LHCN-M2 (cell line): ENCODE measurements at regions not wholly inside any gene's neighbourhood (a gene's known extent, or its start where the extent isn't known, plus 50 kb on each side); places are given as distances from the start of the nearest gene placed in this dataset.

Experiments used
- DNase-seq: peaks from one replicate; pipeline ENCODE4 v3.0.0-alpha.2; 2012; ENCODE audit warnings: low read depth

DNA sequence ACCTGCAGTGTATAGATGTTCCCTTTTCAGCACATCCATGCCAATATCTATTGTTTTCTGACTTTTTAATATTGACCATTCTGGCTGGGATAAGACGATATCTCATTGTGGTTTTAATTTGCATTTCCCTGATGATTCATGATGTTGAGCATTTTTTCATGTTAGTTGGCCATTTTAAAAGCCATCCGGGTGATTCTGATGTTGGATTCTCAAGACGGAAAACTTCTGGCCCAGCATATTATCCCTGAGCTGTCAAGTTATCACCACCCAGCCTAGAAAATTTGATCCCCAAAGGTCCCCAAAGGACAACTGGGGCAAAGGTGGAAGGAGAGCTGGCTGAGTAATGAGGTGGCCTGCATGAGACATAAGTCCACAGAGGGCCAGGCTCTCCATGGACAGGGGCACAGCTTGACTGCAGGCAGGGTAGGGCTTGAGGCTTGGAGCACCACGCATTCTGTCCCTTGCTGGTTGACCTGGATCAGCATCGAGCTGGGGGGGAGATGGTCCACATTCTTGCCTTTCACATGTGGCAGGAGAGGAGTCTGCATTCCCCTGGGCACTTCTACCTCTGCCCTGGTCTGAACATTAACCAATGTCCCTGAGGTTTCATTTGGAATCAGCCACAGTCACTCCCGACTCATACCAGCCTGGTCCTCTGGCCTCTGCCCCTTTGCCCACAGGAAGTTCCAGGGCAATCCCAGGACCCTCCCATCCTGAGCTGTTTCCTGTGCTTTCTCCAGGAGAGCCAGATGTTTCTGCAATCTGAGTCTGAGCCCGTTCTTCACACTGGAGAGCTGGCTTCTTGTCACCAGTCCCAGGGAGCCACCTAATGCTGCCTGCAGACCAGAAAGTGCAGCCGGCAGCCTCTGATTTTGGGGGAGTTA is 69.2 kb downstream of the ISG20 start:
- DNase-seq = peak; percentile 17

DNA sequence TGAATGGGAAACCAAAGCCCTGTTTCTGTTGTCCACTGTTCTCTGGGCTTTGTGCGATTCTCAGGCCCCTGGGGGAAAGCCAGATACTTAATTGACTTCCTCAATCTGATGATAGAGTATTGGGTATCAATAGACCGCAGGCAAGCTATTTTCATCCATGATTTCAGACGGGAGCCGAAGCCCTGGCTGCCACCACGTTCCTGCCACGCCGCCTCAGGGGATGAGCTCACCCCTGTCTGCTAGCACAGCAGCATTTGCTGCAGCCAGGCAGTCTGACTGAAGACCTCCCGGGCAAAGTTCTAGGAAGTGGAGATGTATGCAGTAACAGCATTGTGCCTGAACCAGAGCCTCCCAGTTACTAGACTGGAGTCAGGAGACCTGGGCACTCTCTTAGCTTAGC is 69.8 kb downstream of the ISG20 start:
- no peak for DNase-seq

DNA sequence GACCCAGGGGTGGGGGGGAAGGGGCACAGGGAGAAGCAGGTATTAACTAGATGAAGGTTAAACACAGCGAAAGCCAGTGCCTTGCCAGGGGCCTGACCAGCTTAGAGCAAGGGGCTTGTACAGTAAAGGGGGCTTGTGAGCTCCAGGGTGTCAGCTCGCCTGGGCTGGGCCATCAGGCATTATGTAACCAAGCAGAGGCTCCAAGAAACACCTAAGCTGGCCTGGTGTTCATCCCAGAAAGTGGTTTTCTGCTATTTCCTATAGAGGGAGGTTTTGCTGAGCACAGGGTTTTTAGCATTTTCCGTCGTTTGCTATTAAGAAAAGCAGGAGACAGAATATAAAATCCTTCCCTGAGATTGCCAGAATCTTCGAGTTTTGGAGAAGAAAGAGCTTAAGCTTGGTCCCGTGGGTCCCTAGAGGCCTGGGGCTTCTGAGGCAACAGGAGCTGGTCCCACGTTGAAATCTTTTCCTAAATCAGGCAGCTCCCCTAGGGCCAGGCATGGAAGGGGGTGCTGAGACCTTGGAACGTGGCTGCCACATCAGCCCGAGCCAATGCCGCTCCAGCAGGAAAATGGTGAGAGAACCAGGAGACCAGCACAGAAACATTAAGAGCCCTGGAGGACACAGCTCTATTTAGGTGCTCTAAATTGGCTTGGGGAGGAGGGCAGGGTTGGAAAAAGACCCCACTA is 71.4 kb downstream of the ISG20 start:
- no peak for DNase-seq

DNA sequence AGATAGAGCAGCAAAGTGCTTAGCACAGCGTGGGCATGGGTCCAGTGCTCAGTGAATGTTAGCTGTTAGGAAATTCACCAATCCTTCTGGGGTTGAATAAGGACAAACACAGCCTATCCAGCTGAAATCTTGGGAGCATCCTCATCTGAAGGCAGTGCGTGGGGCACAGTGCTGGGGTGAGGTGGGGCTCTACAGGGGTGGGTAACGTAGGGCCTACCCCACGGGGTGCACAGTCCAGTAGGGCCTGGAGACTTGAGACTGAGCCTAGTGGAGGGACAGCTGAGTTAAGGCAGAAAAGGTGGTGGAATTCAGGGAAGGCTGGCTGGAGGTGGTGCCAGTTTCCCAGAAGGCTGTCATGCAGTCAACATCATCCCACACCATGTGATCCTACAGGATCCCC is 73.0 kb downstream of the ISG20 start:
- DNase-seq = no peak

DNA sequence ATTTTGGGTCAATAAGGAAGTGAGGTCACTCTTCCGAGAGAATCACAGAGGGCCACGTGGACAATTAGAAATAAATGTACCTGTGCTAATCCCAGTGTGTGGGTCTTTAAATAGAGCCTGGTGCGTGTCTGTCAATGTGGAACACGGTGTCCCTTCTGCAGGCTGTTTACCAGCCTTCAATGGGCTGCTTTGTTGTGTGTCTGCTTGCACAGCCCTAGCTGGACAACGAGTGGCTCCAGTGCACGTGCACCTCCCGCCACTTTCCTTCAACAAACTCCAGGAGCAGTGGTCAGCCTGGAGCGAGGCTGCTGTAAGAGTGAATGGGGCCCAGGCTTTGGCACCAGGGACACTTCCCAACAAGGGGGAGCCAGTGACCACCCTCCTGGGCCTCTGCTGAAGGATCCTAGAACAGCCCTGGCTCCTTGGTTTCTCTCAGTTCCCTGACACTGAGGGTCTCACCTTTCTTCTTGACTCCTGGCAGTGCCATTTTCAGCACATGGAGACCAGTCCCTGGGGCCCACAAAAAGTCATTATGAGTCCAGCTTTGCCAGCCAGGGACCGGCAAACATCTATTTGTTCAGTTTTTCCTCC is 76.1 kb downstream of the ISG20 start:
- DNase-seq = no peak

DNA sequence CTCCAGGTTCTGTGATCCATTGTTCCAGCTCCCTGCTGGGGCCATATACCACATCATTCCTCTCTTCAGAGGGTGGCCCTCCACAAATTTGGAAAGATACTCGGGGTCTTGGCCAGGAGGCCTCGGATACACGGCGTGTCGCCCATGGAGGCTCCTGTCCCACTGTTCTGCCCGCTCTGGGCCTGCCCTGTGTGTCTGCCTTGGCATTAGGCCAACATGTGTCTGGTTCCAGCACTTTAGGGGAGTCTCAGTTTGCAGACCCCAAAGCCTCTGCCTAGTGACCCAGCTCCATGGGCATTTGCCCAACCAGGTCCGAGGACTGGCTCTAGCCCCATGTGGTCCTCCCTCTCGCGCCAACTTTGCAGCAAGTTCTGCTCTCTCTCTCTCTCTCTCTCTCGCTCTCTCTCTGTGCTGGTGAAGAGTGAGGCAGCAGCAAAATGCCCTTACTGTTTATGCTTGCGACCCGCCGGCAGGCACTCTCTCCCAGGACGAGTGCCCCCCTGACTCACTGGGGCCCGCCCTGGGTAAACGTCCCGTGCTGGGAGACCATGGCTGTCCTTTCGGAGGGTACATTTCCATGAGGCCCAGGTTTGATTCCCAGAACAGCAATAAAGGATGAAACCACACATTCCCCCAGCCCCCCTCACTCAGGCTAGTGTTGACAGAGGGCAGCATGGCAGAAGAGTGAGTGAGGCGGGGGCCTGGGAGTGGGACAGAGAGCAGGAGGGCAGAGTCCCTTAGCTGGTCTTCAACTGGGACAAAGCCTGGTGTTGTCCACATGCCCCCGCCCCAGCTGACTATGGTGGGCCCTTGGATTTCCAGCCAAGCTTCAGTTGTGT is 77.9 kb downstream of the ISG20 start:
- DNase-seq = no peak

DNA sequence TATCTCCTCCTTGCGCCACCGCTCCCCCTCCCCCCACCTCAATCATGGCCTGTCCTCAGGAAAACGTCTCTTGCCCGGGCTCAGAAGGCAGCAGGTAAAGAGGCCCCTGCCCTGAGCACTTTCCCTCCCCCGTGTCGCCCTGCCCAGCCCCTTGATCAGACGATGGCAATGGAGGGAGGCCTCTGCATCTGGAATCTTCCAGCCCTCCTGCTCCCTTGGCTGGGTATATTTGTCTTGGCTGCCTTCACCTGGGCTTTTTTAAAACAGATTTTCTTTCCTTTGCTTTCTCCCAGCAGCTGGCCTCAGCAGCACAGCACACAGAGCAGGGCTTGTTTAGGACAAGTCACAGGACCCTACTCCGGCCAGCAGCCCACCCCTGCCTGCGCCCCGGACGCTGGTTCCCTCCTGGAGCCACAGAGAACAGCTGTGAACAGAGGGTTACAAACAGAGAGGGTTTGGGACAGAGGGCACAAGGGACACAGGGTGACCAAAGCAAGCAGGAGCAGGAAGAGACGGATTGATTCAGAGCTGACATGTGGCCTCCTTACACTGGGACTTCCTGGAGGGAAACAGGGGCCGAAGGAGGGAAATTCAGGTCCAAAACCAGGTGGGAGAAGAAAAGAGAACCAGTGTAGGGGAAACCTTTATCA is 78.7 kb downstream of the ISG20 start:
- DNase-seq = no peak

DNA sequence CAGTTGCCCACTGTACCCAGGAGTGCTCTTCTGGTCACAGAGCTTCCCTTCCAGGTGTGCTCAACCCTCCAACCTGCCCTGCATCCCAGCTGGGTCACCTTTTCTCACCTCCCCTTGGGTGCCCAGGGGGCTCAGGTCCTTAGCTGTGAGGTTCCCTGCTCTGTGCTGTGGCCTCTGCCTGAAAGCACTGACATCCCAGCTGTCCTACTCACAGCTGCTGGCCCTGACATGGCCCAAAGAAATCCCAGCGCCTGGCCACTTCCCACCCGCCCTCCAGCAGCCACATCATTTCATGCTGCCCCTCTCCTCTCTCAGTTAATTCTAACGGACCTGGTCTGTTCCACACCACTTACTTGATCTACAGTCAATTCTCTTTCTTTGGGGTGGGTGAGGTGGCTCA is 79.9 kb downstream of the ISG20 start:
- no peak for DNase-seq

DNA sequence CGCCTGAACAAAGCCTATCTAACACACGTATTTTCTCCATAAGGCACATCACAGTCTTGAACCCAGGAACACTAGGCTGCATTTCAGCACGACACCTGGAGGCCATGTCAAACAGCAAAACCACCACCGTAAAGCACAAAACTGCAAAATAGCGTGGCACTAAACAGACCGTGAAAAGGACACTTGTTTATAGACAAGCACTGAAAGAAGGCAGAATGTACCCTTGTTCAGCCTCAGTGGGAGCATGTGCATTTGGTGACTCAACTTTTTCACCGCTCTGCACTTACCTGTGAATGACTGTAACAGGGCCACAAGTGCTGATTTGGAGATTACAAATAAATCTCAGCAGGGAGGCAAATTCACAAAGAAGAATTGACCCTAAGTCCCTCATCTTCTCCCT is 80.8 kb downstream of the ISG20 start:
- no peak for DNase-seq

DNA sequence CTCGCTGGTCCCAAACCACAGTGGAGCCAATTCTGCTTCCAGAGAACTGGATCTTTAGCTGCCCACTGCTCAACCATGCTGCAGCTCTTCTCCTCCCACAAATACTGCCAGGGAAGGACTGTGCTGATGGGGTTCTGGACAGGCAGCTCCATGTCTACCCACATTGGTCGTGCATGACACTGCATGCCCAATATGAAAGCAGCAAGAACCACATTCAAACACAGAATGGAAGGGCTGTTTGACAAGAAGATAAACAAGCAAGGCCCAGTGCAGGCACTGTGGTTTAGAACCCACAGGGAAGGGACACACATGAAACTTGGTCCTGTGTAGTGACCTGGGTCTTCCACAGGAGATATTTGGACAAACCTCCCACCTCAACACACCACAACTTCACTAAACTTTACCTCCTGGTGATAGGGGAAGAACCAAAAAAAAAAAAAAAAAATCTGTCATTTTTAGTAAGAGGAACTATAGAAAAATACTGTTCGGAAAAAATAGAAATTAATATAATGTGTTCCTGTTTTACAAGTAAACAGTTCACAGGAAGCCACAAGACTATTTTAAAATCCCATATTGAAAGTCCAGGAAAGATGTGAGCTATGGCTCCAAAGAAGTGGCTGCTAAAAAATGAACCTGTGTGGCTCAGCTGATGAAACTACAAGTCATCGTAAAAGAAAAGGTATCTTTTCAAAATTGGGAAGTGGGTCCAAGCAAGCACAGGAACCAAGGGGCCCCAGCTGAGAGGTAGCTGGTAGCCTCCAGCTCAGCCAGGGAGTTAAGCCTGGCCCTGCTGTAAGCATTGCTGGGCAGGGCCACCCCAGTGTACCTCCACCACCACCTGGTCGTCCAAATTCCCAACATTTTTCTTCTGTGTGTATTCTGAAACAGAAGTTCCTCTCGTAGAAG is 77.7 kb upstream of the ACAN start:
- DNase-seq = no peak

DNA sequence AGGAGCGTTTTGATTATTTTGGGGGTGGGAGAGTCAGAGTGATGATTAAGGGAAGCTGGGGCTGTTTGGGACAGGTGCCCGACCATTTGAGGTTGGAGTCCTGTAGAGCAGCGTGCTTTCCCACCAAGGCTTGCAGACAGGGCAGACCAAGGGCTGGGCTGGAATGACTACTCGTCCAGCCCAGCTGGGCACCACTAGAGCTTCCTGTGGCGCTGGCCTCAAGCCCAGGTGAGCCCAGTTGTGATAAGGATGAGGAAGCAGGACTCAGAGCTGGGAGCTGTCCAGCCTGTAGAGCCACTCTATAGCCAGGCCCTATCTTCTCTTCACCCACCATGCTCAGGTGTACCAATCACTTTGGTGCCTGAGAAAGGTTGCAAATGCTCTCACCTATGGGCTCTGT is 75.8 kb upstream of the ACAN start:
- DNase-seq = no peak

DNA sequence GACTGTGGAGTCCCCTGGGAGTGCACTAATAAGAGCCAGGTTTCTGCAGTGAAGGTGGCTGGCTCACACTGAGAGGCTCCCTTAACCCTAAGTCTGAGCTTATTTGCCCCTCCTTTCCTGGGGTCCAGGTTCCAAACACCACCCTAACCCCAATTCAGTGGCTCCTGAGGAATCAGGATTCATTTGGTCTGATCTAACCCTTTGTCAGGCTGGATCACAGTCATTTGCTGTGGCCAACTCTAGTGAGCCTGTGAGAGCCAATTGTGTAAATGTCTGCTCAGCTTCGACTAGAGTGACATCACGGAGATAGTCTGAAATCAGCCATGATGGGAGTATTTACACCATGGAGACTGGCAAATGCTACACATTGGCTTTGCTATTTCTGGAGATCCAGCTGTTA is 73.7 kb upstream of the ACAN start:
- DNase-seq = no peak

DNA sequence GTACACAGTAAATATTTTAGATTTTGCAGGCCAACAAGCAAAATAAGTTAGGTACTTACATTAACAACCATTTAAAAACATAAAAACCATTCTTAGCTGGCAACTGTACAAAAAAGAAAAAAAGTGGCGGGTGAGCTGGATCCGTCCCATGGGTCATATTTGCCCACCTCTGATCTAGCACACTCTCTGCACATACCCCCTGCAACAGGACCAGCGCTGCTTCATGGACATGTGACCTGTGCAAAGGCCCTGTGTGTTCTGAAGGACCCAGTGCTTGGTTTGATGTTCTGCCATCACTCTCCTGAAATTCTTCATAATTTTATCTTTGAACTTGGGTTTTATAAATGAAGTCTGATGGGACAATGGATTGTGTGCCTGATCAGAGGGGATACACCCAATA is 72.5 kb upstream of the ACAN start:
- DNase-seq = no peak

DNA sequence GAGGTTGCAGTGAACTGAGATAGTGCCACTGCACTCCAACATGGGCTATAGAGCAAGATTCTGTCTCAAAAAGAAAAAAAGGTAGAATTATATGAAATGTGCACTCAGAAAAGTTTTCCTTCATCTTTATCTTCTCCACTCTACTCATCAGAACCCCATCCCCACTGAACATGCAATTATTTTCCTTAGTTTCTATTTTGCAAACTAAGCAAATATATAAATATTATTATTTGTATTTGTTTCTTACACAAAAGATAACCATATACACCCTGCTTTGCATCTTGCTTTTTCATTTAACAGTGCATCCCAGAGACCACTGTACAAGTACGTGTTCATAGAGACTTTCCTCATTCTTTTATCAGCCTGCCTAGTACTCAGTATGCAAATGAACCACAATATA is 68.0 kb upstream of the ACAN start:
- DNase-seq = no peak

DNA sequence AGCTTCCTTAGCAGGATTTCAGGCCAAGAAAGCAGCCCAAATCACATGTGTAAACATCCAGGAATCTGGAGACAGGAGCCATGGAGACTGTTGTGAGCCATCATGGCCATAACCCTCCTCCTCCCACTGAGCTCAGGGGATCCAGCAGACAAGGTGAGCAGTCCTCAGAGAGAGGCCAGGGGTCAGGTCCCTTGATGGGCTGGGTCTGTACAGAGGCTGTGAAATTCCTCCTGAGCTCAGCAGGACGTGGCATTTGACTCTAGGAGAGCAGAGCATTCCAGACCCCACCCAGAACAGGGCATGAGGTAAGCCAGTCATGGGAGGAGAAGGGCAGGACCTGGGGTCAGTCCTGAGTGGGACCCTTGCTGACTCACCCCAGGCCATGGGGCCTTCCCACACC is 67.0 kb upstream of the ACAN start:
- no peak for DNase-seq

DNA sequence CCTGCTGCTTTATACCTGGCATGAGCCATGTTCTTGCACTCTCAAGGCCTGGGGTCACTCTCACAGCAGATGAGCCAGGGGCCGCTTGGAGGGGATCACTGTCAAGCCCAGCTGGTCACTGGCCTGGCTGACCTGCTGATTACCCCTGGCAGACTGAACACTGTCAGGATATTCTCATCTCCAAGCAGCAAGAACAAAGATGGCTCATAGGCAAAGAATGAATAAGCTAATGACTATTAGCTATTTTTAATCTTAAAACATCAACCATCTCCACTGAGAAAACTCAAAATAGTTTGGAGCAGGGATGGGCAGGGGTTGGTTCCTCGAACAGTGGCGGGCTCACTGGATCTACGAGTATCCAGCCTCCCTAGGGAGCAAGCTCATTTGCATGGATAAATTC is 64.4 kb upstream of the ACAN start:
- DNase-seq = peak; percentile 1

DNA sequence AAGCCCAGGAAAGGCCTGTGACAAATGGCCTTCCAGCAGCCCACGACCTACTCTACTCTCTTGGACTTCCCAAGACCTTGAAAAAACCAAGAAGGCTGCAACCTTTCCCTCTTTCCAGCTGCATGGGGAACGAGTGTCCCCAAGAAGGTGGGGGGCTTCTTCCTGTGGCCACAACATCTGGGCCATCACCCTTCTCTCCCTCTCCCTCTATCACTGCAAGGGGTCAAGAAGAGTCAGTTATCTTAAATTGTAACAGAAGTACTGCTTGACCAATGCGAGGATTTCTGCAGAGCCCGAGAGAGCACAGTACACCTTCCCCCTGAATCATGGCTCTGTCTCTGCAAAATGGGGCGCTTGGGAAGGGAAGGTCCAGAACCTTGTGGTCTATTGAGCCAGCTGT is 63.7 kb upstream of the ACAN start:
- no peak for DNase-seq

DNA sequence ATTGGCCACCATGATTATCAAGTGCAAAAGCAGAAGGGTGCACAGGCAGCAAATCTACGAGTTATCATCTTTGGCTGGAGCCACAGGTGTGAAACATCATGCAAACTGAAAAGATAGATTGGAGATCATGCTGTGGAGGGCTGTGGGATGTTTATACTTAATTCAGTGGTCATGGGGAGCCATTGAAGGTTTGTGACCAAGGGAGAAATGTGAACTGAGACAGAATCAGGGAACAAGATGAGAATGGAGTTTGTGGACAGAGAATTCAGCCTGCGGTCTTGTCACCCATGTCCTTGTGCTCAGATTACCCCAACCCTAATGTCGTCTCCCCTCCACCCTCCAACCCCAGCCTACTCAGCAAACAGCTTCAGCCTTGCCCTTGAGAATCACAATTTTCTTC is 62.9 kb upstream of the ACAN start:
- no peak for DNase-seq

DNA sequence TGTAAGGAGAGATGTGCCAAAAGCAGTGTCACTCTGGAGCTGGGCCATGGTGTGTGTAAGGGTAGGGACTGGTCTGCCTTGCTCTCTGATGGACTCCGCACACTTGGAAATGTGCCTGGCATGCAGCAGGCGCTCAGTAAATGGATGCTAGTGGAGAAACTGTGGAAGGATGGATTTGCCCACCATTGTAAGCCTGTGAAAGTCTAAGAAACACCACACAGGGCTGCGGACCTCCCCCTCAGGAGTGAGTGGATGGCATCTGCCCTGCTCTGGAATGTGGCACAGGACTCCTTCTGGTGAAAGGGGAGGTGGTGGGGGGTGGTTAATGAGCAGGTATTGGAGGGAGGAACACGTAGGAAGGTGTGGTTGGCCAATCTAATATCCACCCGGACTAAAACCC is 62.2 kb upstream of the ACAN start:
- DNase-seq = no peak

DNA sequence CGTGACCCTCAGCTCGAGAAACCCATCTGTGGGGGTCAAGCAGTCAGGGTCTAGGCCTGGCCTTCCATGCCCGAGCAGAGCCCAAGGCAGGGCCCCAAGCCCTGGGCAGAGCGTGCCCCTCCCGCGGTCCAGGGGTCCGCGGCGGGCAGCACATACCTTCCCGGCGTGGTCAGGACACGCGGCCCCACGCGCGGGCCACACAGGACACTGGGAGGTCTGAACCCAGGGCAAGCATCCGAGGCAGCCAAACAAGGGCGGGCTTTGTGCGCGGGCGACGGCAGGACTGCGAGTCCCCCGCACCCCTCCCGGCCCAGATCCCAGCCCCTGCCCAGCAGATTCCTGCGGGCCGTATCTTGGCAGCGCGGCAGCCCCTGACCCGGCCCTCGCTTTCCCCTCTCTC is 61.6 kb upstream of the ACAN start:
- no peak for DNase-seq
